HUES64 (cell line): ENCODE measurements at regions not wholly inside any gene's neighbourhood (a gene's known extent, or its start where the extent isn't known, plus 50 kb on each side); places are given as distances from the start of the nearest gene placed in this dataset.

Experiments
- H3K27ac ChIP-seq: 2 replicates; pipeline ENCODE4 v1.7.0; 2013; ENCODE audit warnings: low read depth, low read length, inconsistent platforms
- H3K27me3 ChIP-seq: 2 replicates; pipeline ENCODE4 v1.6.1; 2013; ENCODE audit warnings: mild to moderate bottlenecking, low read length; ENCODE audit not compliant: insufficient read depth
- H3K36me3 ChIP-seq: 2 replicates; pipeline ENCODE4 v1.6.1; 2013; ENCODE audit warnings: mild to moderate bottlenecking, low read length; ENCODE audit not compliant: insufficient read depth
- H3K4me1 ChIP-seq: 2 replicates; pipeline ENCODE4 v1.6.1; 2013; ENCODE audit warnings: mild to moderate bottlenecking, low read length, moderate library complexity; ENCODE audit not compliant: insufficient read depth
- H3K4me3 ChIP-seq: 2 replicates; pipeline ENCODE4 v1.5.1; 2013; ENCODE audit warnings: mild to moderate bottlenecking, low read length, moderate library complexity
- H3K9ac ChIP-seq: 2 replicates; pipeline ENCODE4 v1.6.1; 2013; ENCODE audit warnings: mild to moderate bottlenecking, low read depth, low read length
- H3K9me3 ChIP-seq: 2 replicates; pipeline ENCODE4 v1.6.1; 2013; ENCODE audit warnings: low read depth, low read length; ENCODE audit not compliant: insufficient read depth
- WGBS: fragments of 150-250, 120-280 bp; methylation state at CpG from one replicate; pipeline ENCODE4 v1.1.7; 2013; ENCODE audit warnings: missing lambda C conversion rate; 5-methylcytosine and 5-hydroxymethylcytosine counted together

GRCh38 chr18:47758000-47758399, 172.5 kb downstream of the SMAD2 start:
- no peak overlapping the region for H3K4me3 ChIP-seq
- H3K4me1 ChIP-seq: no peaks in the 10 kb centered on the region
- 73% methylated on average over 2 of the region's 2 CpGs for WGBS
- H3K27ac ChIP-seq: no peak overlapping the region
- no peak overlapping the region for H3K9ac ChIP-seq
- no peaks in the 10 kb centered on the region for H3K27me3 ChIP-seq
- H3K9me3 ChIP-seq: 0 out of 2 replicates have a peak, but pooled peaks cover 6% of the 10 kb centered on the region
- no peaks in the 10 kb centered on the region for H3K36me3 ChIP-seq

GRCh38 chr18:47756364-47757016, 174.0 kb downstream of the SMAD2 start:
- Histone ChIP-seq H3K4me1 (no peaks in the 10 kb centered on the region), H3K27me3 (no peaks in the 10 kb centered on the region), H3K9me3 (0 out of 2 replicates have a peak, but pooled peaks cover 4% of the 10 kb centered on the region), H3K9ac (no peak overlapping the region), H3K27ac (no peak overlapping the region), H3K4me3 (no peak overlapping the region), H3K36me3 (no peaks in the 10 kb centered on the region)
- 30% methylated on average over 9 of the region's 9 CpGs for WGBS

DNA sequence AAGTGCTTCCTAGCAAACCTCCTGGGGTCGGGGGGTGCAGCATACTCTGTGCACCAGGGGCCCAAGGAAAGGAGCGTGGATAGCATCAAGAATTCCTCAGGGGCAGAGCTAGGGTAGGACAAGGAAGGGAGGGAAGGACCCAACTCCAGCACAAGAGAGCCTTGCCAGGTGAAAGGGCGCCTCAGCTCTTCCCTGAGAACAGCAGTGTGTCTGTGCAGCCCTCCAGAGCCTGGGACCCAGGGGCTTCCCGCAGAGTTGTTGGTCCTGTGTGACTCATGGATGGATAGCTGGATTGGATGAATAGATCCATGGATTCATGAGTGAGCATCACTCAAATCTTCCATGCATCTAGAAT, 175.4 kb downstream of the SMAD2 start:
- Histone ChIP-seq H3K4me3 (no peak overlapping the region), H3K9me3 (no peaks in the 10 kb centered on the region), H3K27ac (no peak overlapping the region), H3K36me3 (no peaks in the 10 kb centered on the region), H3K9ac (no peak overlapping the region), H3K4me1 (no peaks in the 10 kb centered on the region), H3K27me3 (no peaks in the 10 kb centered on the region)
- WGBS: 91% methylated on average over 4 of the region's 4 CpGs

DNA sequence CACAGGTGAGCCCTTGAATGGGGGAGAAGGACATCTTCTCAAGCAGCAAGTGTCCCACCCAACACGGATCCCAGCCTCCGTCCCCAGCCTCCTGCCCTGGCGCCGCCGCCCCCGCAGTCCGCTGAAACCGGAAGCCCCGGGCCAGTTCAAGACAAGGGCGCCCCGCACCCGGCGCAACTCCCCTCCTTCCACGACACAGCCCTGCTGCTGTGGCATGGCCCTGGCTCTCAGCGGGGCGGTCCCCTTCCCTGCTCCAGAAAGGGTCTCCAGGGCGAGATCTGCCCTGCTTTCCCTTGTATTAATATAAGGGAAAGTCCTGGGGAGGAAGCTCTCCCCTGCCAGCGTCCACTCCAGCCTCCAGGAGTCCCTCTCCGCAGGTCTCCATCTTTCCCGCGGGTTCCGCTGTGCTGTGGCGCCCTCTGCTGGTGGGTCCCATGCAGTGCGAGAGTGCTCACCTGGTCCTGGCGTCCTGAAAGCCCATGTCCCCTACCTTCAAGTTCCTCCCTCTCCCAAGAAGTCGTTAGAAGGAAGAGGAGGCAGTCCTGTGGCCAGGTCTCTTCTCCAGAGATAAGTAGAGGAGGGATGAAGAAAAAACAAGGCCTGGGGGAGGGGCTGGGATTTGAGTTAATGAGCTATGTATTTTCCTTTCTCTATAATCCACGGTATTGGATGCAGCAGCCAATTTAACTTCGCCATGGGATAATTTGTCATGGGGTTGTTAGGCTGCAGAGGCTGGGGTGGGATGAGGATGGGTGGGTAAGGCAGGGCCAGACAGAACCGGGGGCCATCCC, 176.0 kb downstream of the SMAD2 start:
- Histone ChIP-seq H3K36me3 (no peaks in the 10 kb centered on the region), H3K27me3 (no peaks in the 10 kb centered on the region), H3K4me1 (no peaks in the 10 kb centered on the region), H3K9me3 (no peaks in the 10 kb centered on the region), H3K4me3 (peak overlapping the region; percentile 29; the same call in 1 of the 2 replicates), H3K27ac (no peak overlapping the region), H3K9ac (no peak overlapping the region)
- 62% methylated on average over 28 of the region's 29 CpGs for WGBS

DNA sequence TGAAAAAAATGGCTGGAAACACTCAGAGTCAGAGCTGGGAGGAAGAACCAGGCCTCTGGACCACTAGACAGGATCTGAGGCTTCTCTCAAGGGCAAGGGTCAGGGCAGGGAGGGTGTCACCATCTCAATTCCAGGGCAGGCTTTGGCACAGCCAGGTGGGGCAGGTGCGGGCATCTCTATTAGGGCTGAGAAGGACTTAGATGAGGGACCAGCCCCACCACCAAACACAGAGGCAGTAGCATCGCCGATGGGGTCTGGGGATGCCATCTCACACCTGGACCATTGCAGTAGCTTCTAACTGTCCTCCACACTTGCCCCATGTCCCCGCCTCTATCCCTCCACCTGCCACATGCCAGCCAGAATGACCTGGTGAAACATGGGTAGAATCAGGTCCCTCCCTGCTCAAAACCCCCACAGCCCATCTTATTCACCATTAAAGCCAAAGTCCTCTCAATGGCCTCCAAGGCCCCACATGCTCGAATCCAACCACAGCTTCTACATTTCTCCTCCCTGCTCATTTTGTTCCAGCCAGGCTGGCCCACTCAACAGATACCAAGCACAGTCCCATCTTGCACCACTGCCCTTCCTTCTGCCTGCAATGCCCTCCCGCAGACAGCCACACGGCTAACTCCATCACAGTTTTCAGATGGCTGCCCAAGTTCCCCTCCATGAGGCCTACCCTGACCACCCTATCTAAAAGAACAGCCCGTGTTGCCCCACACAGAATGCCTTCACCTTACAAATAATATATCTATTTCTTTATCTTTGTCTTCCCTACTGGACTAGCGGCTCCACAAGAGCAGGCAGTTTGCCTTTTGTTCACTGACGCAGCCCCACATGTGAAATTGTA, 177.4 kb downstream of the SMAD2 start:
- Histone ChIP-seq H3K27me3 (peaks cover 8% of the 10 kb centered on the region), H3K9me3 (no peaks in the 10 kb centered on the region), H3K4me1 (no peaks in the 10 kb centered on the region), H3K36me3 (no peaks in the 10 kb centered on the region), H3K9ac (no peak overlapping the region), H3K27ac (no peak overlapping the region), H3K4me3 (no peak overlapping the region)
- WGBS: 89% methylated on average over 10 of the region's 10 CpGs

GRCh38 chr18:47750889-47751423, 179.5 kb downstream of the SMAD2 start:
- H3K27ac ChIP-seq: no peak overlapping the region
- no peaks in the 10 kb centered on the region for H3K4me1 ChIP-seq
- no peaks in the 10 kb centered on the region for H3K36me3 ChIP-seq
- no peak overlapping the region for H3K4me3 ChIP-seq
- peaks cover 8% of the 10 kb centered on the region for H3K27me3 ChIP-seq
- no peak overlapping the region for H3K9ac ChIP-seq
- H3K9me3 ChIP-seq: no peaks in the 10 kb centered on the region
- 91% methylated on average over 8 of the region's 8 CpGs for WGBS

- WGBS: 94% methylated on average over 7 of the region's 7 CpGs
- Histone ChIP-seq H3K4me1 (no peaks in the 10 kb centered on the region), H3K4me3 (no peak overlapping the region), H3K9ac (no peak overlapping the region), H3K9me3 (no peaks in the 10 kb centered on the region), H3K27ac (no peak overlapping the region), H3K36me3 (no peaks in the 10 kb centered on the region), H3K27me3 (peaks cover 8% of the 10 kb centered on the region)
These were observed 180.9 kb downstream of the SMAD2 start for GRCh38 chr18:47749600-47749973.

DNA sequence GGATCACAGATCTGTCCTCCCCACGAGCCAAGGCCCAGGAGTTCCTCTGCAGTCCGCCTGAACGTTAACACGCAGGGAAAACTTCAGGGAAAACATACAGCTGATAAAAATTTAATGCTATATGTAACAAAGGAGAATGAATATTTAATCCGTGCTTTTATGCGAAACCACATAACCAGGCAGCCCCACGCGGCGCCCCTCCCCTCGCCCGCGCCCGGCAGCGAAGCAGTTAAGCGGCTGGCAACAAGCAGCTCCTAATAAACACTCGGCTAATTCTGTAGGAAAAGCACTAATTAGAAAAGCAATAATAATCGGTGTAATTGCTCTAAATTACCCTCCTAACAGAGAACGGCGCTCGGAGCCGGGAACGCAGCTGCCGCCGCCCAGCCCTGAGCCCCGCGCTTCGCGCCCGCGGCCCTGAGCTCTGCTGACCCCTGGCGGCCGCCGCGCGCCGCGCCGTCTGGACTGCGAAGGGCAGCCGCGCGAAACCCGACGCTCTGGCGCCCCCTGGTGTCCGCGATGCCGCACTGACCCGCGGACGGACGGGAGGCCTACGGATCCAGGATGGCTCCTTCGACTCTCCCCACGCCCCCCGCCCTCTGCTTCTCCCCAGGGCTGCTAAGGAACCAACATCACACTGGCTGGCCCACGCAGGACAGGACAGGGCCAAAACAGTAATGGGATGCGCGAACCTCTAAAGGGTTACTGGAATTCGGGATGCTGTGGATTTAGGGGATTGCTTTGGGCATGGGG, 181.4 kb downstream of the SMAD2 start:
- H3K27ac ChIP-seq: no peak overlapping the region
- WGBS: 13% methylated on average over 60 of the region's 60 CpGs

GRCh38 chr18:47748093-47748796, 182.2 kb downstream of the SMAD2 start:
- Histone ChIP-seq H3K27me3 (peaks cover 8% of the 10 kb centered on the region), H3K27ac (no peak overlapping the region), H3K4me3 (no peak overlapping the region), H3K9ac (no peak overlapping the region), H3K36me3 (no peaks in the 10 kb centered on the region), H3K4me1 (no peaks in the 10 kb centered on the region), H3K9me3 (no peaks in the 10 kb centered on the region)
- WGBS: 86% methylated on average over 23 of the region's 23 CpGs

More for the DNA sequence above, 181.4 kb downstream of the SMAD2 start:
- Histone ChIP-seq H3K4me1 (no peaks in the 10 kb centered on the region), H3K36me3 (no peaks in the 10 kb centered on the region), H3K9me3 (no peaks in the 10 kb centered on the region), H3K9ac (0 out of 2 replicates have a peak overlapping the region, but pooled peaks have one; percentile 35), H3K27me3 (peaks cover 8% of the 10 kb centered on the region), H3K4me3 (peak overlapping the region; percentile 53)

- Histone ChIP-seq H3K27ac (no peak overlapping the region), H3K36me3 (no peaks in the 10 kb centered on the region), H3K27me3 (peaks cover 8% of the 10 kb centered on the region), H3K9ac (no peak overlapping the region), H3K4me3 (no peak overlapping the region), H3K9me3 (no peaks in the 10 kb centered on the region), H3K4me1 (no peaks in the 10 kb centered on the region)
- WGBS: 94% methylated on average over 12 of the region's 12 CpGs
These were observed 183.1 kb downstream of the SMAD2 start for GRCh38 chr18:47747260-47747795.
